C4-2B (cell line): ENCODE measurements at regions not wholly inside any gene's neighbourhood (a gene's known extent, or its start where the extent isn't known, plus 50 kb on each side); places are given as distances from the start of the nearest gene placed in this dataset.

ENCODE experiments used
- ZFX ChIP-seq: fragments of 450-650 bp; IDR thresholded peaks from 2 replicates; pipeline ENCODE4 v1.6.1; 2017
- TF ChIP-seq, protein P1 (sequence below): fragments of 450-650 bp; conservative IDR thresholded peaks from 2 replicates; pipeline ENCODE4 v1.5.1; 2017; ENCODE audit warnings: mild to moderate bottlenecking

DNA sequence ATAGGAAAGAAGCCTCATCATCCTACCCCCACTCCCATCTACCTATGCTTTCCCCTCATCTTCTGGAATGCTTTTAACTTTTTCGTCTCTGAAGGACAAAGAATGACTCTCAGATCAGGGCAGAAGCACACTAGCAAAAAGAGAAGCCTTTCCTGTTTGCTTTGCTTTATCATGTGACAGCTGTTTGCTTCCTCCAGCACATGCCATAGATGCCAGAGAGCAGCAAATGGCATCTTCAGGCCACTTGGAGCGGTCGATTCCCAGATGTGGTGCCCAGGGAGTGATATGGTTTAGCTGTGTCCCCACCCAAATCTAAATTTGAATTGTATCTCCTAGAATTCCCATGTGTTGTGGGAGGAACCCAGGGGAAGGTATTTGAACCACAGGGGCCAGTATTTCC, 294.8 kb downstream of the GADD45G start:
- TF ChIP-seq, protein P1, sequence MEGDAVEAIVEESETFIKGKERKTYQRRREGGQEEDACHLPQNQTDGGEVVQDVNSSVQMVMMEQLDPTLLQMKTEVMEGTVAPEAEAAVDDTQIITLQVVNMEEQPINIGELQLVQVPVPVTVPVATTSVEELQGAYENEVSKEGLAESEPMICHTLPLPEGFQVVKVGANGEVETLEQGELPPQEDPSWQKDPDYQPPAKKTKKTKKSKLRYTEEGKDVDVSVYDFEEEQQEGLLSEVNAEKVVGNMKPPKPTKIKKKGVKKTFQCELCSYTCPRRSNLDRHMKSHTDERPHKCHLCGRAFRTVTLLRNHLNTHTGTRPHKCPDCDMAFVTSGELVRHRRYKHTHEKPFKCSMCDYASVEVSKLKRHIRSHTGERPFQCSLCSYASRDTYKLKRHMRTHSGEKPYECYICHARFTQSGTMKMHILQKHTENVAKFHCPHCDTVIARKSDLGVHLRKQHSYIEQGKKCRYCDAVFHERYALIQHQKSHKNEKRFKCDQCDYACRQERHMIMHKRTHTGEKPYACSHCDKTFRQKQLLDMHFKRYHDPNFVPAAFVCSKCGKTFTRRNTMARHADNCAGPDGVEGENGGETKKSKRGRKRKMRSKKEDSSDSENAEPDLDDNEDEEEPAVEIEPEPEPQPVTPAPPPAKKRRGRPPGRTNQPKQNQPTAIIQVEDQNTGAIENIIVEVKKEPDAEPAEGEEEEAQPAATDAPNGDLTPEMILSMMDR: no peak
- TF ChIP-seq ZFX: no peak
